IMR-90 (cell line): ENCODE measurements at regions not wholly inside any gene's neighbourhood (a gene's known extent, or its start where the extent isn't known, plus 50 kb on each side); places are given as distances from the start of the nearest gene placed in this dataset.

ENCODE experiments used
- ATAC-seq: fragments of 200-7000 bp; cut with Tn5 transposase; 2 replicates; pipeline ENCODE4 v1.9.1; 2020; ENCODE audit warnings: low read depth, mild to moderate bottlenecking, moderate library complexity
- BruUV-seq: library from RNA; stranded (reverse); fragments of 400-500 nt; replicated peaks from 2 replicates; lab custom pipeline; 2021; lab: Mats Ljungman, UMichigan
- CTCF ChIA-PET: fragments of 300-600 bp; formaldehyde crosslinking; extraction: SDS; loops from one replicate; lab custom pipeline; 2021; ENCODE audit warnings: antibody characterized with exemption; lab: Yijun Ruan, JAX
- POLR2A ChIA-PET: fragments of 300-600 bp; sonication (Branson Sonifier 250); formaldehyde crosslinking; loops from one replicate; lab custom pipeline; 2022; ENCODE audit warnings: antibody characterized with exemption; ENCODE audit not compliant: unreplicated experiment; lab: Charles Lee
- DNase-seq: peaks from one replicate; pipeline ENCODE4 v3.0.0; 2013
- H2AFZ ChIP-seq: replicated peaks from 2 replicates; pipeline ENCODE3; 2013; ENCODE audit warnings: low read length, mild to moderate bottlenecking; ENCODE audit not compliant: poor library complexity
- H2AK5ac ChIP-seq: 2 replicates; pipeline ENCODE4 v1.6.1; 2013; ENCODE audit warnings: low read depth, low read length, inconsistent platforms
- H2AK9ac ChIP-seq: replicated peaks from 2 replicates; pipeline ENCODE3; 2013; ENCODE audit warnings: mild to moderate bottlenecking, low read depth, low read length, moderate library complexity; ENCODE audit not compliant: poor library complexity
- H2BK120ac ChIP-seq: 2 replicates; pipeline ENCODE4 v1.6.1; 2013; ENCODE audit warnings: low read depth, low read length, inconsistent platforms
- H2BK15ac ChIP-seq: 3 replicates; pipeline ENCODE4 v1.6.1; 2013; ENCODE audit warnings: low read depth, low read length, inconsistent platforms
- H2BK20ac ChIP-seq: 2 replicates; pipeline ENCODE4 v1.6.1; 2013; ENCODE audit warnings: low read depth, mild to moderate bottlenecking, inconsistent platforms, low read length, moderate library complexity
- H2BK5ac ChIP-seq: 2 replicates; pipeline ENCODE4 v1.6.1; 2013; ENCODE audit warnings: mild to moderate bottlenecking, low read depth, low read length, inconsistent platforms; ENCODE audit not compliant: poor library complexity, severe bottlenecking
- H3K14ac ChIP-seq: replicated peaks from 2 replicates; pipeline ENCODE4 v1.6.1; 2013; ENCODE audit warnings: low read depth, low read length, inconsistent platforms
- H3K18ac ChIP-seq: 2 replicates; pipeline ENCODE4 v1.6.1; 2013; ENCODE audit warnings: low read depth, low read length, control low read depth
- H3K23ac ChIP-seq: 2 replicates; pipeline ENCODE4 v1.6.1; 2013; ENCODE audit warnings: low read depth, low read length, inconsistent platforms
- H3K27ac ChIP-seq: 2 replicates; pipeline ENCODE4 v1.5.1; 2013; ENCODE audit warnings: mild to moderate bottlenecking, control low read depth, low read length; ENCODE audit not compliant: insufficient read depth
- H3K27me3 ChIP-seq: 2 replicates; pipeline ENCODE4 v1.6.1; 2013; ENCODE audit warnings: low read length; ENCODE audit not compliant: control insufficient read depth, insufficient read depth
- H3K36me3 ChIP-seq: 2 replicates; pipeline ENCODE4 v1.6.1; 2013; ENCODE audit warnings: low read length, mixed read lengths; ENCODE audit not compliant: control insufficient read depth, insufficient read depth
- H3K4ac ChIP-seq: 2 replicates; pipeline ENCODE4 v1.6.1; 2013; ENCODE audit warnings: low read depth, low read length, inconsistent platforms
- H3K4me1 ChIP-seq: 2 replicates; pipeline ENCODE4 v1.6.1; 2013; ENCODE audit warnings: low read length, mixed read lengths; ENCODE audit not compliant: control insufficient read depth, insufficient read depth
- H3K4me2 ChIP-seq: 2 replicates; pipeline ENCODE4 v1.6.1; 2013; ENCODE audit warnings: low read depth, mild to moderate bottlenecking, control low read depth, low read length, moderate library complexity
- H3K4me3 ChIP-seq: 2 replicates; pipeline ENCODE4 v1.5.1; 2013; ENCODE audit warnings: low read depth, mild to moderate bottlenecking, control low read depth, low read length, moderate library complexity; ENCODE audit not compliant: insufficient read depth
- H3K56ac ChIP-seq: 2 replicates; pipeline ENCODE4 v1.6.1; 2013; ENCODE audit warnings: low read length, inconsistent platforms; ENCODE audit not compliant: insufficient read depth; ENCODE audit errors: extremely low read depth
- H3K79me1 ChIP-seq, 2 experiments: 2 replicates each; pipeline ENCODE4 v1.6.1; 2013; ENCODE audit warnings: low read length in 2 of 2, inconsistent platforms in 1 of 2, low read depth in 1 of 2
- H3K9ac ChIP-seq: 2 replicates; pipeline ENCODE4 v1.6.1; 2013; ENCODE audit warnings: low read depth, low read length, control low read depth
- H3K9me1 ChIP-seq: 2 replicates; pipeline ENCODE4 v1.6.1; 2013; ENCODE audit warnings: low read length, inconsistent platforms; ENCODE audit not compliant: insufficient read depth
- H3K9me3 ChIP-seq: 2 replicates; pipeline ENCODE4 v1.6.1; 2013; ENCODE audit warnings: low read length; ENCODE audit not compliant: control insufficient read depth, insufficient read depth
- H4K20me1 ChIP-seq: 2 replicates; pipeline ENCODE4 v1.6.1; 2013; ENCODE audit warnings: low read length, inconsistent platforms; ENCODE audit not compliant: insufficient read depth
- H4K5ac ChIP-seq: 2 replicates; pipeline ENCODE4 v1.6.1; 2013; ENCODE audit warnings: mild to moderate bottlenecking, low read depth, low read length, control low read depth
- H4K8ac ChIP-seq, 2 experiments: 2 replicates each; pipeline ENCODE4 v1.6.1; 2013; ENCODE audit warnings: low read depth in 2 of 2, low read length in 2 of 2, control low read depth in 1 of 2, inconsistent platforms in 1 of 2
- H4K91ac ChIP-seq: 2 replicates; pipeline ENCODE4 v1.6.1; 2013; ENCODE audit warnings: low read depth, low read length, inconsistent platforms; ENCODE audit not compliant: insufficient read depth
- CEBPB ChIP-seq: IDR thresholded peaks from 2 replicates; pipeline ENCODE4 v1.6.1; 2012; ENCODE audit warnings: low read depth, low read length, improper control_type of control experiment
- WGBS, 2 experiments: methylation state at CpG; one replicate each; pipeline versions ENCODE4 v1.1.5 to v1.1.7; 2013; ENCODE audit warnings: missing lambda C conversion rate in 2 of 2; ENCODE audit not compliant: insufficient read length in 1 of 2; ENCODE audit errors: extremely low coverage in 2 of 2; 5-methylcytosine and 5-hydroxymethylcytosine counted together
- dilution Hi-C: fragments of 300-500 bp; cut with HindIII; formaldehyde crosslinking; loops from one replicate; pipeline ENCODE4 v1.14.3; 2018; ENCODE audit warnings: low sequenced_read_pairs; ENCODE audit not compliant: unreplicated experiment
- in situ Hi-C: fragments of 300-500 bp; cut with MboI; formaldehyde crosslinking; loops from 3 replicates; pipeline ENCODE4 v1.14.3; 2019; ENCODE audit warnings: low sequenced_read_pairs, inconsistent platforms, mixed read lengths
- intact Hi-C: fragments of 100-400 bp; cut with micrococcal nuclease; formaldehyde crosslinking; loops from 2 replicates; pipeline ENCODE4 v1.10.0; 2022

GRCh38 chr16:35797811-35798210 is 2338.4 kb downstream of the TP53TG3F start:
- in situ Hi-C loops = no loop called here

More at GRCh38 chr16:35797811-35798210, 2338.4 kb downstream of the TP53TG3F start:
- Histone ChIP-seq H3K56ac (no peak overlapping the region), H3K27me3 (no peaks in the 10 kb centered on the region), H3K18ac (no peak overlapping the region), H2BK20ac (no peak overlapping the region), H2BK120ac (no peak overlapping the region), H2AFZ (no peak overlapping the region), H3K4me2 (no peak overlapping the region), H3K14ac (no peak overlapping the region), H4K91ac (no peak overlapping the region), H4K20me1 (no peaks in the 10 kb centered on the region), H3K23ac (no peak overlapping the region), H2AK9ac (no peak overlapping the region), H2AK5ac (no peak overlapping the region), H3K4me3 (no peak overlapping the region), H3K4me1 (no peaks in the 10 kb centered on the region), H3K9ac (no peak overlapping the region), H3K79me1 (no peaks in the 10 kb centered on the region), H2BK15ac (no peak overlapping the region), H2BK5ac (no peak overlapping the region), H3K27ac (no peak overlapping the region), H3K9me1 (no peaks in the 10 kb centered on the region), H3K9me3 (peaks cover 16% of the 10 kb centered on the region), H3K36me3 (no peaks in the 10 kb centered on the region), H4K5ac (no peak overlapping the region), H4K8ac (no peak overlapping the region), H3K4ac (no peak overlapping the region)
- ATAC-seq (no peak), DNase-seq (no peak)
- ChIA-PET CTCF (no interaction called here), POLR2A (no interaction called here)
- intact Hi-C loops (no loop called here), dilution Hi-C loops (no loop called here)
- no TSS peak for BruUV-seq
- WGBS, 2 experiments = 0% methylated on average over 1 of the region's 3 CpGs; no CpG with 5 or more reads in 1 of the 2 experiments
- TF ChIP-seq CEBPB = no peak
